ENCODE measurements at regions not wholly inside any gene's neighbourhood (a gene's known extent, or its start where the extent isn't known, plus 50 kb on each side); places are given as distances from the start of the nearest gene placed in this dataset.
A peak's percentile ranks its signal among the peaks of the same experiment; 100 is the strongest.

GRCh38 chr12:126742241-126742641 lies 1524.7 kb upstream of the TMEM132C start:
- TF ChIP-seq, protein P1, sequence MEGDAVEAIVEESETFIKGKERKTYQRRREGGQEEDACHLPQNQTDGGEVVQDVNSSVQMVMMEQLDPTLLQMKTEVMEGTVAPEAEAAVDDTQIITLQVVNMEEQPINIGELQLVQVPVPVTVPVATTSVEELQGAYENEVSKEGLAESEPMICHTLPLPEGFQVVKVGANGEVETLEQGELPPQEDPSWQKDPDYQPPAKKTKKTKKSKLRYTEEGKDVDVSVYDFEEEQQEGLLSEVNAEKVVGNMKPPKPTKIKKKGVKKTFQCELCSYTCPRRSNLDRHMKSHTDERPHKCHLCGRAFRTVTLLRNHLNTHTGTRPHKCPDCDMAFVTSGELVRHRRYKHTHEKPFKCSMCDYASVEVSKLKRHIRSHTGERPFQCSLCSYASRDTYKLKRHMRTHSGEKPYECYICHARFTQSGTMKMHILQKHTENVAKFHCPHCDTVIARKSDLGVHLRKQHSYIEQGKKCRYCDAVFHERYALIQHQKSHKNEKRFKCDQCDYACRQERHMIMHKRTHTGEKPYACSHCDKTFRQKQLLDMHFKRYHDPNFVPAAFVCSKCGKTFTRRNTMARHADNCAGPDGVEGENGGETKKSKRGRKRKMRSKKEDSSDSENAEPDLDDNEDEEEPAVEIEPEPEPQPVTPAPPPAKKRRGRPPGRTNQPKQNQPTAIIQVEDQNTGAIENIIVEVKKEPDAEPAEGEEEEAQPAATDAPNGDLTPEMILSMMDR (IDR thresholded peaks at IDR 0.05; ENCODE audit: low read depth, low read length), result no peak
- no peak overlapping the region for H3K4me3 ChIP-seq (replicated peaks in 1 of 2; ENCODE audit: low read depth in 2 of 2, low read length in 2 of 2)
- no peak for DNase-seq (ENCODE audit: low read depth in 2 of 2)

GRCh38 chr12:126747530-126748149 lies 1519.3 kb upstream of the TMEM132C start:
- peak; percentile 6 to 40 for DNase-seq (ENCODE audit: low read depth in 2 of 2)
- TF ChIP-seq, protein P1 (IDR thresholded peaks at IDR 0.05; ENCODE audit: low read depth, low read length), result peak; percentile 80

DNA sequence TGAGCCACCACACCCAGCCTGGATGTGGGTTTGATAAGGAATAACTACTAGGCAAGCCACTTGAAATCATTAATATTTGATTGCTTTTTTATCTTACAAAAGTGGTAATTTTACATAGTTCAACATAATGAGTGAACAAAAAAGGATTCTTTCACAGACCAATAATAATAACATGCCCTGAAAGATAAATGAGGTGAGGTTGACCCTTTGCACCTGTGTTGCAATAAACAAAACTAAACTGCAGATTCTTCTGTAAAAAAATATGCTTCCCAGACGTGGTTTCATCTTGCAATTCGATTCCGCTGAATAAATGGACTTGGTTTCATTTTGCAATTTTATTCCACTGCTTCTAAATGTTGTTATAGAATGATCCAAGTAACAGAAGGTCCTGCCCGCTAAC lies 1514.9 kb upstream of the TMEM132C start:
- no peak for DNase-seq (ENCODE audit: low read depth in 2 of 2)
- TF ChIP-seq, protein P1 (IDR thresholded peaks at IDR 0.05; ENCODE audit: low read depth, low read length), result no peak
- no peak overlapping the region for H3K4me3 ChIP-seq (replicated peaks in 1 of 2; ENCODE audit: low read depth in 2 of 2, low read length in 2 of 2)

More at GRCh38 chr12:126747530-126748149, 1519.3 kb upstream of the TMEM132C start:
- H3K4me3 ChIP-seq (replicated peaks in 1 of 2; ENCODE audit: low read depth in 2 of 2, low read length in 2 of 2), result no peak overlapping the region

DNA sequence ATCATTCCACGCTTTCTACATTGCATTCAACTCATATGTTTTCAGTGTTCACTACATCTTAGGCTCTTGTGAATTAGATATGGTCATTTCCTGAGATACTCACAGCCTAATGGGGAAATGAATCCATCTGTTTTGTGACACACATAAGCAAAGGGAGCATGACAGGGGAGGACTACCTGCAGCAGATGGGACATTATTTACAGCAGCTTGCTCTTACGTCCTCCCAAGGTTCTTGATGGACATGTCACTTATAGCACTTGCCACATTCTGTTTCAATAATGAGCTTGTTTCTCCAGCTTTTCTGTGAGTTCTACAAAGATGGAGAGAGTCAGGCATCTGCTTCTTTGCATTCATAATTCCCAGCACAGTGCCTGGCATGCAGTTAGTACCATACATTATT lies 1509.6 kb upstream of the TMEM132C start:
- no peak overlapping the region for H3K4me3 ChIP-seq (replicated peaks in 1 of 2; ENCODE audit: low read depth in 2 of 2, low read length in 2 of 2)
- DNase-seq (ENCODE audit: low read depth in 2 of 2), result no peak
- TF ChIP-seq, protein P1 (IDR thresholded peaks at IDR 0.05; ENCODE audit: low read depth, low read length), result no peak

- H3K4me3 ChIP-seq (replicated peaks in 1 of 2; ENCODE audit: low read depth in 2 of 2, low read length in 2 of 2), result no peak overlapping the region
- TF ChIP-seq, protein P1 (IDR thresholded peaks at IDR 0.05; ENCODE audit: low read depth, low read length), result no peak
- DNase-seq (ENCODE audit: low read depth in 2 of 2), result no peak
These were observed 1506.9 kb upstream of the TMEM132C start for GRCh38 chr12:126760092-126760491.

GRCh38 chr12:126761420-126761819 lies 1505.5 kb upstream of the TMEM132C start:
- H3K4me3 ChIP-seq (replicated peaks in 1 of 2; ENCODE audit: low read depth in 2 of 2, low read length in 2 of 2), result no peak overlapping the region
- no peak for DNase-seq (ENCODE audit: low read depth in 2 of 2)
- TF ChIP-seq, protein P1 (IDR thresholded peaks at IDR 0.05; ENCODE audit: low read depth, low read length), result no peak

DNA sequence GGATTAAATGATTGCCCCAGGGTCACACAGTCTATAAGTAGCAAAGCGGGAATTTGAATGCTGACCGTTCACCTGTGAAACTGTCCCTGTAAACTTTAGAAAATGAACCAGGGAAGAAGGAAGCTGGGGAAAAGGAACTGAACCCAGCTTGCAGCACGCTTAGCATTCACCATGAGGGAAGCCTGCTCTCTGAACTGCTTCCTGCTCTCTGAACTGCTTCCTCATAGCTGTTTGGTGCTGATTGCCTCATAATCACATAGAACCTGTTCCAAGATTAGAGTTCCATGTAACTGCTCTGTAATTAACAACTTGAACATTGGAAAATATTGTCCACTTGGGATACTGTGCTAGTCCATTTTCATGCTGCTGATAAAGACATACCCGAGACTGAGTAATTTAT lies 1504.8 kb upstream of the TMEM132C start:
- TF ChIP-seq, protein P1 (IDR thresholded peaks at IDR 0.05; ENCODE audit: low read depth, low read length), result no peak
- H3K4me3 ChIP-seq (replicated peaks in 1 of 2; ENCODE audit: low read depth in 2 of 2, low read length in 2 of 2), result no peak overlapping the region

More for the DNA sequence above, 1504.8 kb upstream of the TMEM132C start:
- no peak for DNase-seq (ENCODE audit: low read depth in 2 of 2)

Data from cardiac fibroblast (primary cell).